HEK293T (cell line): ENCODE measurements at regions not wholly inside any gene's neighbourhood (a gene's known extent, or its start where the extent isn't known, plus 50 kb on each side); places are given as distances from the start of the nearest gene placed in this dataset.

Source experiments
- CTCF ChIA-PET: fragments of 350-600 bp; formaldehyde crosslinking; extraction: SDS; loops from one replicate; lab custom pipeline; 2021; ENCODE audit warnings: antibody characterized with exemption, inconsistent platforms; lab: Yijun Ruan, JAX
- POLR2A ChIA-PET: fragments of 350-600 bp; formaldehyde crosslinking; extraction: SDS; loops from one replicate; lab custom pipeline; 2020; ENCODE audit warnings: antibody characterized with exemption, inconsistent platforms; lab: Yijun Ruan, JAX
- DNase-seq: peaks from one replicate; pipeline ENCODE4 v3.0.0; 2012; ENCODE audit warnings: mixed read lengths; ENCODE audit errors: extremely low spot score
- ARNT ChIP-seq: fragments of 450-650 bp; IDR thresholded peaks from 2 replicates; pipeline ENCODE4 v1.6.1; 2017; ENCODE audit warnings: mild to moderate bottlenecking
- BHLHE40 ChIP-seq: fragments of 450-650 bp; IDR thresholded peaks from 2 replicates; pipeline ENCODE4 v1.6.1; 2016; ENCODE audit warnings: mild to moderate bottlenecking, moderate library complexity, borderline replicate concordance
- CTBP1 ChIP-seq: fragments of 450-650 bp; IDR thresholded peaks from 2 replicates; pipeline ENCODE4 v1.6.1; 2016; ENCODE audit warnings: borderline replicate concordance
- ELF4 ChIP-seq: fragments of 450-650 bp; IDR thresholded peaks from 2 replicates; pipeline ENCODE4 v1.6.1; 2017; ENCODE audit warnings: antibody characterized with exemption
- FOXA1 ChIP-seq: fragments of 450-650 bp; IDR thresholded peaks from 2 replicates; pipeline ENCODE4 v1.6.1; 2016; ENCODE audit warnings: mild to moderate bottlenecking
- FOXK2 ChIP-seq: fragments of 450-650 bp; IDR thresholded peaks from 2 replicates; pipeline ENCODE4 v1.6.1; 2016; ENCODE audit warnings: mild to moderate bottlenecking
- FOXM1 ChIP-seq: fragments of 450-650 bp; IDR thresholded peaks from 2 replicates; pipeline ENCODE4 v1.6.1; 2017; ENCODE audit warnings: mild to moderate bottlenecking, borderline replicate concordance
- HDGF ChIP-seq: fragments of 450-650 bp; IDR thresholded peaks from 2 replicates; pipeline ENCODE4 v1.6.1; 2017; ENCODE audit warnings: antibody characterized with exemption, borderline replicate concordance
- L3MBTL2 ChIP-seq: fragments of 450-650 bp; conservative IDR thresholded peaks from 2 replicates; pipeline ENCODE4 v1.6.1; 2016; ENCODE audit warnings: mild to moderate bottlenecking
- LEF1 ChIP-seq: fragments of 450-650 bp; IDR thresholded peaks from 2 replicates; pipeline ENCODE4 v1.6.1; 2017; ENCODE audit warnings: mild to moderate bottlenecking, borderline replicate concordance
- NFRKB ChIP-seq: fragments of 450-650 bp; IDR thresholded peaks from 2 replicates; pipeline ENCODE4 v1.6.1; 2016; ENCODE audit warnings: mild to moderate bottlenecking, moderate library complexity
- SP1 ChIP-seq: fragments of 450-650 bp; IDR thresholded peaks from 2 replicates; pipeline ENCODE4 v1.6.1; 2017
- SUZ12 ChIP-seq: fragments of 450-650 bp; IDR thresholded peaks from 2 replicates; pipeline ENCODE4 v1.6.1; 2016; ENCODE audit warnings: mild to moderate bottlenecking
- TARDBP ChIP-seq: fragments of 450-650 bp; IDR thresholded peaks from 2 replicates; pipeline ENCODE4 v1.6.1; 2016
- ZNF384 ChIP-seq: fragments of 450-650 bp; IDR thresholded peaks from 2 replicates; pipeline ENCODE4 v1.6.1; 2016
- TF ChIP-seq, protein P1 (sequence below): fragments of 450-650 bp; IDR thresholded peaks from 2 replicates; pipeline ENCODE4 v1.6.1; 2016

DNA sequence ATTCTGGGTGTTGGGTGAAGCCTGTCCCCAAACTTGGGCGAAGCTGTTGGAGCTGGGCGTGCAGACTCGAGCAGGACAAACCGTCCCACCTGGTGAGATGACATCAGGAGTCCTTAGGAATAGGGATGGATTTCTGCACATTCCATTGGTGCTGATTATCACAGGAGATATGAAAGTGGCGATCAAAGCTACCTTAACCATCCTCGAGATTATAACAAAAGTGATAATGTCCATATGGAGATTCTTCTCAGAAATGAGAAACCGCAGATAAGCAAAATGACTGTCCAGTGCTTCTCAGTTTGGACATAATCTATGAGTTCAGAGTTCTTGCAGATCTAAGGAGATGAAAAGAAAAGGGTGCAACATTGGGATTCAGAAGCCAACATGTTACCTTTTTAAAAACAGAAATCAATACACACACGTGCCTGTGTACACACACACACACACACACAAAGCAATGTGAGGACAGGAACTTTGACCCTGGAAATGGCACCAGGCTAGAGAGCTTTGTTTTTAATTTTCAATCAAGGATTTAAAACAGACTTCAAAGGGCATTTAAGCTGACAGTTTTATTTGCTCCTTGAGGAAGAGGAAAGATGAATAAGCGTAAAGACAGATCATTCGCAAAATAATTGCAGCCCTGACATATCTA, 165.4 kb downstream of the CD83 start:
- ChIA-PET POLR2A (no interaction called here), CTCF (no interaction called here)
- TF ChIP-seq FOXK2 (no peak), FOXM1 (no peak), L3MBTL2 (no peak), NFRKB (no peak), TARDBP (no peak), SUZ12 (no peak), CTBP1 (no peak), FOXA1 (no peak), HDGF (no peak), BHLHE40 (no peak), LEF1 (no peak), SP1 (no peak)
- TF ChIP-seq, protein P1, sequence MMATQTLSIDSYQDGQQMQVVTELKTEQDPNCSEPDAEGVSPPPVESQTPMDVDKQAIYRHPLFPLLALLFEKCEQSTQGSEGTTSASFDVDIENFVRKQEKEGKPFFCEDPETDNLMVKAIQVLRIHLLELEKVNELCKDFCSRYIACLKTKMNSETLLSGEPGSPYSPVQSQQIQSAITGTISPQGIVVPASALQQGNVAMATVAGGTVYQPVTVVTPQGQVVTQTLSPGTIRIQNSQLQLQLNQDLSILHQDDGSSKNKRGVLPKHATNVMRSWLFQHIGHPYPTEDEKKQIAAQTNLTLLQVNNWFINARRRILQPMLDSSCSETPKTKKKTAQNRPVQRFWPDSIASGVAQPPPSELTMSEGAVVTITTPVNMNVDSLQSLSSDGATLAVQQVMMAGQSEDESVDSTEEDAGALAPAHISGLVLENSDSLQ: no peak
- no peak for DNase-seq

DNA sequence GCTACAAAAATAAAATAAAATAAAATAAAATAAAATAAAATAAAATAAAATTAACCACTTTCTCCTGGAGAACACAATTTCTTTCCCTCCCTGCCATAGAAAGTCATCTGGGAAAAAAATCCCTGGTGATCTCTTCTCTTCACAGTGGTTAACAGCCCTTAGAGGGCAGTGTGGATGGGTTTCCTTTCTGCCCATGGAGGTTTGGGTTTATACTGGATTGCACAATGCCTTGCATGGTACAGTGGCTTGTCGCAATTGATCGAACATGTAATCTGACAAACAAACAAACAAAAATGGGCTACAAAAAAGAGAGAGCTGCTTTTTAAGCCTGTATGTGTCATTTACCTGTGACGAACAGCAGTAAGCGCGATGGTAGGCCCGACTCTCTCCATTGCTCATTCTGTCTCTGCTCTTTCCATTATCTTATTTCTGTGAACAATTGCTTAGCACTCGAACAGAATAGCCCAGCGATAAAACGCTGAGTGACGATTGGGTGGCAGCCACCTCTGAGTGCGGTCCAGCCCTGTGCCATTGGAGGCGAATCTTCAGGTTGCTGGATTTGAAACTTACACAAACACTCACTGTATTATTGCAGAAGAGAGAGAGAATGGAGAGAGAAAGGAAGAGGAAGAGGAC, 166.1 kb downstream of the CD83 start:
- CTCF ChIA-PET: no interaction called here
- TF ChIP-seq FOXK2 (no peak), CTBP1 (no peak), FOXA1 (no peak), SUZ12 (no peak), L3MBTL2 (no peak), LEF1 (no peak), TARDBP (no peak), FOXM1 (no peak), ARNT (no peak)

DNA sequence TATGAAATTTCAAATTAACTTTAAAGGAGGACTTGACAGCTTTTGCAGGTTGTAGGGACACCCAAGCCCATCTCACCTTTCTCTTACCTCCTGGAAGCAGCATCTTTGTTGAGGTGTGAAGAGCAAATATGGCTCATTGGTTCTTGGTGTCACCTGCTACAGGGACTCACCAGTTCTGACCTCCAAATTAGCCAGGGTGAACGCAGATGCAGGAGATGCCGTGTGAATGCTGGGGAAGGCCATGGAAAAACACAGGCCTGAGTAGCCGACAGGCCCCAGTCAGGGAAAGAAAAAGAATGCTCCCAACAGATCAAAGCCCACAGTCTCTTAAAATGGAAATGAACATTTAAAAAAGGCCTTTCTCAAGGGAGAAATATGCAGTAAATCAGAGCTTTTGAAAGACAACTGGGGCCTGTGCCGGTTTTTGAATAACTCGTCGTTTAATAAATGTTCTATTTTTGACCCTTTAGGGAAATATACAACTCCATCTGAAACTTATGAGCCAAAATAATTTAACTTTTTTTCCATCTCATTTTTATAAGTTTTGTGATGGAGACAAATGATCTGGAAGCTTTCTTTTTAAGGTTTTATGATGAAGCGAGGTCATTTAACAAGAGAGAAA, 167.5 kb downstream of the CD83 start:
- no peak for DNase-seq
- TF ChIP-seq ZNF384: no peak
- no peak for TF ChIP-seq TARDBP
- no peak for TF ChIP-seq CTBP1
- no peak for TF ChIP-seq FOXM1
- TF ChIP-seq FOXK2: no peak
- no peak for TF ChIP-seq LEF1
- TF ChIP-seq HDGF: no peak
- no peak for TF ChIP-seq L3MBTL2
- TF ChIP-seq ARNT: no peak
- no peak for TF ChIP-seq SP1
- no peak for TF ChIP-seq NFRKB
- TF ChIP-seq SUZ12: no peak
- no peak for TF ChIP-seq FOXA1
- no peak for TF ChIP-seq ELF4
- no peak for TF ChIP-seq BHLHE40
- ChIA-PET CTCF (no interaction called here), POLR2A (no interaction called here)

More for the DNA sequence above, 166.1 kb downstream of the CD83 start:
- no peak for DNase-seq
- POLR2A ChIA-PET: no interaction called here

DNA sequence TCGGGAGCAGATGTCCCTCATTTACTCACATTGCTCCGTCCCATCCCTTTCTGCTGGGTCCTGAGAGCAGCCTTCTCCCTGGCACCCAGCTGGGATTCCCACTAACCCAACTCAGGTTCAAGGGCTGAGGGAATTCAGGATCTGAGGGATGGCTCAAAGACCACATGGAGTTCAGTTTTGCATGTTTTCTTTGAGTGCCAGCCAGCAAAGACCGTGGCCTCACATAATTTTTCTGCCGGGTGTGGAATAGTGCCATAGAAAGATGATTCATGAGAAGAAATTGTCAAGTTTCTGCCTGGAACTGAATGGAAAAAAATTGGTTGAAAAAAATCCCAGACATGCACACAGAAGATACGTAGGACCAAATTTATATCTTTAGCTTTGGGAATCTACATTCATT, 168.6 kb downstream of the CD83 start:
- DNase-seq: no peak
- no peak for TF ChIP-seq L3MBTL2
- no peak for TF ChIP-seq FOXM1
- TF ChIP-seq SUZ12: no peak
- no peak for TF ChIP-seq ELF4
- TF ChIP-seq LEF1: no peak
- no peak for TF ChIP-seq ZNF384
- TF ChIP-seq SP1: no peak
- TF ChIP-seq, protein P1: no peak
- CTCF ChIA-PET: no interaction called here
- POLR2A ChIA-PET: no interaction called here

DNA sequence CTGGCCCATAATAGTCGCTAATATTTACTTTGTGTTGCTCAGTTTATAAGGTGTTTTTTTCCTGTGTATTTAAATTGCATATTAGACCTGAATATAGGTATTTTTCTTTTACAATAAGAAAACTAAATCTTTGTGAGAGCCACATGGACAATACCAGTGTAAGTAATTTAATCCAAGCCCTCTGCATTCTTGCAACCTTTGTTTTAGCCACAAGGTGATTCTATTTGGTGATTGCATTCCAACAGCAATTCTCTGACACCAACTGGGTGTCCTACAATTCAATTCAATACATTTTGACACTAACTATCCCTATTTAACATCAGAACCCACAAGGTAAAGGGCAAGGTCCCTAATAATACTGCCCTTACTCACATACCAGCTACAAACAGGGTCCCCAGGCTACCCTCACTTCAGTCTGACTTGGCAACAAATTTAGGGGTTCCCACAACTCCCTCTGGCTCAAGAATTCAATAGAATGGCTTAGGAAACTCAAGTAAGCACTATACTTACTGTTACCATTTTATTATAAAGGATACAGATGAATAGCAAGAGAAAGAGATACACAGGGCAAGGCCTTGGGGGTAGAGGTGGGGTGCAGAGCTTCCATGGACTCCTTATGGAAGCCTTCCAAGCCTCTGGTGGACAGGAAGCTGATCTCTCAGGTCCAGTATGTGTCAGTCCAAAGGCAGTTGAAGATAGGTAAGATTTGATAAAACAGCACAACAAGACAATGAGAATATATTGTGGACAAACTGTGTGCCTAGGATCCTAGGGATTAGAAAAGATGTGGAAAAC, 169.3 kb downstream of the CD83 start:
- DNase-seq: no peak
- ChIA-PET CTCF (no interaction called here), POLR2A (no interaction called here)
- no peak for TF ChIP-seq FOXK2
- TF ChIP-seq HDGF: no peak
- no peak for TF ChIP-seq ZNF384
- no peak for TF ChIP-seq FOXA1
- no peak for TF ChIP-seq BHLHE40
- no peak for TF ChIP-seq L3MBTL2
- no peak for TF ChIP-seq CTBP1
- no peak for TF ChIP-seq LEF1
- TF ChIP-seq ARNT: no peak
- no peak for TF ChIP-seq SUZ12
- TF ChIP-seq, protein P1: no peak
- no peak for TF ChIP-seq ELF4
- no peak for TF ChIP-seq NFRKB
- no peak for TF ChIP-seq SP1
- TF ChIP-seq TARDBP: no peak
- TF ChIP-seq FOXM1: no peak
